GM12892 (cell line): ENCODE measurements at regions not wholly inside any gene's neighbourhood (a gene's known extent, or its start where the extent isn't known, plus 50 kb on each side); places are given as distances from the start of the nearest gene placed in this dataset.

Experiments used
- POLR2A ChIP-seq: IDR thresholded peaks from 2 replicates; pipeline ENCODE4 v1.6.1; 2011; ENCODE audit warnings: low read depth, low read length, control low read depth
- POLR2AphosphoS5 ChIP-seq: IDR thresholded peaks from 2 replicates; pipeline ENCODE4 v1.6.1; 2011; ENCODE audit warnings: low read depth, low read length, control low read depth
- TAF1 ChIP-seq: IDR thresholded peaks from 2 replicates; pipeline ENCODE4 v1.6.1; 2011; ENCODE audit warnings: low read depth, mild to moderate bottlenecking, control low read depth, low read length, borderline replicate concordance

DNA sequence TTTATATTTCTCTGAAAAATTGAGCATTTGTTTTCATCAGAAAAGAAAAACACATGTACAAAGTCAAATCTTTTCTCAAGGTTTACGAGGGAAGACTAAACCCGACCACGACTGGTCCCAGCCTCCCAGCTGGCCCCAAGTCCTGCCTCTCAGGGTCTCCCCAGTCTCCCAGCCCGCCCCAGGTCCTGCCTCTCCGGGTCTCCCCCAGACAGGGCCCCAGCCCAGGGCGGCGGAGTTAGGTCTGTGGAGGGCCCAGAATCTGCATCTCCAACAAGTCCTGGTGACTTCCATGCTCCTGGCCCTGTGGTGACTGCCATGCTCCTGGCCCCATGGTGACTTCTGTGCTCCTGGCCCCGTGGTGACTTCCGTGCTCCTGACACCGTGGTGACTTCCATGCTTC, 359.9 kb downstream of the IRX2 start:
- no peak for TF ChIP-seq TAF1
- TF ChIP-seq POLR2A: no peak
- no peak for TF ChIP-seq POLR2AphosphoS5
